Astrocyte of the hippocampus (primary cell): ENCODE measurements at regions not wholly inside any gene's neighbourhood (a gene's known extent, or its start where the extent isn't known, plus 50 kb on each side); places are given as distances from the start of the nearest gene placed in this dataset.

Source experiments
- DNase-seq: peaks from one replicate; pipeline ENCODE4 v3.0.0; 2011; ENCODE audit warnings: low read depth, low spot score

DNA sequence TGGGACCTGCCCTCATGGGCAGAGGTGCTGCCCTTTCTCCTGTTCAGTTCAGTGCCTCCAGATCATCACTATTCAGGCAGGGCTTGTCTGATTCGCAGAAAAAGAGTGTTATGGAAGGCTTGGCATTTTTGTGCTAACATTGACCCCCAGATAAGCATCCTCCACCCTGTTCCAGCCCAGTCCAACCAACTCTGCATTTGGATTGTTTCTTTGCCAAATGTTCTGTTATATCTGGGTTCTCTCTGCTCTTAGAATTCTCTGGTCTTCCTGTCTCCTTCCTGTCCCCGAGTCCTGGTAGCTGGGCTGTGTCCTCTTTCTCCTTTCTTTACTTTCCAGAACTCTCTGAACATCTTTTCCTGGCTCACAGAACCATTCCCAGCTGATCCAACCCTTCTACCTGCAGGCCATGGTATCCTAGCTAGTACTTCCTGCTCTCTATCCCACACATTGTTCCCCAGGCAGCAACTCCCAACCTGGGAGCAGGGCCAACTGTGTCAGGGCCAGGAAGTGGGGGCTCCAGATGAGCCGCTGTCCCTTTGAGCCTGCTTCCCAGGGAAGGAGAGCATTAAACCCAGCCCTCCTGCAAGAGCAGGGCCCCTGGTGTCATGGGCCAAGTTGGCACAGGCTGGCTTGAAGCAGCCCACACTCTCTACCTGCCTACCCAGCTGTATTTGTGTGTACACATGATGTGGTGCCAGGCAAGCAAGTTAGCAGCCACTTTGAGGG, 280.7 kb upstream of the CADM1 start:
- DNase-seq = peak; percentile 31

DNA sequence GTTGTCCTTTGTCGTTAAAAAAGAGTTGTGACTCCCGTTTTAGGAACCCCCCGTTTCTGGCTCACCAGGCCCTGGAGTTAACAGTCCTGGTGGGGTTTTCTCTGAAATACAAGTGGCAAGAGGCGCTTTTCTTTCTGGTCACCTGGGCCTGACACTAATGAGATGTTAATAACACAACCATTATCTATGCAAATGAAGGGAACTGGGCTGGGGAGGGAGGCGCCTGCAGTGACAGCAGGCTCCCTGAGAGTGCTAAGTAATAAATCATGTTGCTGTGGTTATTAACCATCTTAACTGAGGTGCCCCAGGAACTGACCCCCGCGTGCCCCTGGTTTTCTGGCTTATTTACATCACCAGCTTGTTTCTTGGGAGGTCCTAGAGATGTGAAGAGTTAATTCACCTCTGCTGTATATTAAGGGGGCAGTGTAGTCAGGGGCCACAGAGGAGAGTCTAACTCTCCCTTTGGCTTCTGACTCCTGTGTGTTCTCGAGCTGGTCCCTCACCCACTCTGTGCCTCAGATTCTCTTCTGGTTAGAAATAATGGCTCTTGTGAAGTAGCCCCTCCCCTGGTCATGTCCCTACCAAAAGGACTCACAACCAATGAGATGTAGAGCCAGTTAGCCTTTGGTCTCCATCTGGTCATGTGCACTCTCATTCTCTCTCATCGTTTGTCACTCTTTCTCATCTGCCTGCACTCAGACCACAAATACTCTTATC, 276.6 kb upstream of the CADM1 start:
- DNase-seq = no peak

DNA sequence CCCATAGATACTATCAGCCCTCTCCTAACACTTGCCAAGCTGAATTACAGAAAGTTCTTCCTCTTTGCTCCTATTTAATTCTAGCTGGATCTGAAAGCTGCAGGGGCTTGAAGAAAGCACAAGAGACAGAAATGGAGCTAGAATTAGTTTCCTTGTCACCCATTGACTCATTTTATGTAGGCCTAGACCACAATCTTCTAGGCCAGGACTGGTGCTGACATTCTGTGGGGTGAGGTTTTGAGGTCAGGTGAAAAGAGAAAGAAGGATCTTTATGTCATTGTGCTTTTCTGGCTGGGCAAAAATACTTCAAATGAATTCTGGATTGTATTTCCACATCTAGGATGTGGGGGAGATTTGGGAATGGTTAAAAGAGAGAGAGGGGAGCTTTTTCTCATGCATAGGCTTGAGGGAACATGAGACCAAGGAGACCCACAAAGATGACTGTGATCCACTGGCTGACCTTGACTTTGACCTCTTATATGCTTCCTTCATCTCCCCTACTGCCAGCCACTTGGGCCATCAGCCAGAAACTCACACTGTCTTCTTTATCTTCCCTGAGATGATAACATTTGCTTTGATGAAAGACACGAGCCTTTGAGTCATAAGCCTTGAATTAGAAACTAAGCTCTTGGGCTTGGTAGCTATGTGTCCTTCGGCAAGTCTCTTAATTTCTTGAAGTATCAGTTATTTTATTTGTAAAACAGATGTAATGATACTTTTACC, 274.9 kb upstream of the CADM1 start:
- peak; percentile 28 for DNase-seq

DNA sequence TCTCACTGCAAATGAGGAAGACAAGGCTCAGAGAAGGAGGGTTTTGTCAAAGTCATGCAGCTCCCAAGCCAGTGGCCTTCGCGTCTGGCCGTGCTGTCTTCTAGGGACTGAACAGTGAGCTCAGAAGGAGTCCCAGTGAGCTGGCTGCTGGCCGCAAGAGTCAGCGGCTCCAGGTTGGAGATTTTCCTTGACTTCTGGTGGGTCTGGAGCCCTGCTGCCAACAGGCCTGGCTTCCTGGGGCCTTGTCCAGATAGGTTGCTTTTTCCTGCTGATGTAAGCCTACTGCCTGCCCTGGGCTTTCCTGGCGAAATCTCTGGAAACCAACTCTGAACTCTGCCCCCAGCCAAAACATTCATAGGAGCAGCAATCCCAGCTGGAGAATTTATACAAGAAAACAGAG, 272.7 kb upstream of the CADM1 start:
- no peak for DNase-seq

DNA sequence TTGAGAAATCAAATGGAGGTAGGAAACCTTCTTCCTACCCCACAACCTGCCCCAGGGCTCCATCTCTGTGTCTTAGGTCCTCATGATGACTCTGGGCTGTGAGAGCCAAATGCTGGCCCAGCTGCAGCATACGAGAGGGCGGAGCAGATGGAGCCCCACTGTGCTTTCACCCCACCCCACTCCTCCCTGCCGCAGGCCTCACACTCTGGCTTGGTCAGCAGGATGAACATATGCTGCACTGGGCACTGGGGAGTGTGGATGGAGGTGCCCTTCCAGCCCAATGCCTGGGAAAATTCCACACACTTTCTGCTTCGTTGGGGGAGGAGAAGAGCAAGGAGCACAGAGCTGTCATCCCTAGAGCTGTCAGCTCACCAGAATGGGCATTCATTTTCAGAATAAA, 271.6 kb upstream of the CADM1 start:
- no peak for DNase-seq

DNA sequence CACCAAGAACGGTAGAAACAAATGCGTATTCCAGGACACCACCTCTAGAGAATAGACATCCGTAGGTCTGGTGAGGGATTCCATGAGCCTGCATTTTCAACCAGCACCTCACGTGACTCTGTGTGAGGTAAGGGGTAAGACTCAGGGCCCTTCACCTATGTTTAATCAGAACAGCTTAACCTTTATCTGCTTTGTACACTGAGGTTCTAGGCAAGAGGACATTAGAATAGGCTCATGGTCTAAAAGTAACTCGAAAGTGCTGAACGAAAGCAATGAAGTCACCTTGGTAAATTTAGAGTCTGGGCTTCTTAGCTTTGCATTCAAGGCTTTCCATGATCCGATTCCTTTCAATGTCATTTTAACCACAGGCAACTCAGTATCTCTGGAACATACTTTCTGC, 270.5 kb upstream of the CADM1 start:
- DNase-seq = no peak

DNA sequence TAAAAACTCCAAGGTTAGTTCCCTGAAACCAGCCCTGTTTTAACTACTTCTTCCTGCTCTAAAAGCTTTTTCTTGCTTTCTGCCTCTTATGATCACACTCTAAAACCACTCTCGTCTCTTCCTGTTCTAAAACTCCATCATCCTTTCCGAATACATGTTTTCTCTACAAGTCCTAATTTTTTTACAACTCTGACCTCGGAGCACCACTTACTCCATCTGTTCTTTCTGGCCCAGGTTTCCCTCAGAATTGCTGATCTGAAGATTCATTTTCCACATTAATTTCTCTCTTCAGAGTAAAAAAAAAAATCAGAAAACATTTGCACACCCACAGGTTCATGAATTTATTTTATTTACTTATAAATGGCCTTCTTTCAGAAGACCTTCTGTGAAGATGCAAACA, 265.7 kb upstream of the CADM1 start:
- DNase-seq = no peak

DNA sequence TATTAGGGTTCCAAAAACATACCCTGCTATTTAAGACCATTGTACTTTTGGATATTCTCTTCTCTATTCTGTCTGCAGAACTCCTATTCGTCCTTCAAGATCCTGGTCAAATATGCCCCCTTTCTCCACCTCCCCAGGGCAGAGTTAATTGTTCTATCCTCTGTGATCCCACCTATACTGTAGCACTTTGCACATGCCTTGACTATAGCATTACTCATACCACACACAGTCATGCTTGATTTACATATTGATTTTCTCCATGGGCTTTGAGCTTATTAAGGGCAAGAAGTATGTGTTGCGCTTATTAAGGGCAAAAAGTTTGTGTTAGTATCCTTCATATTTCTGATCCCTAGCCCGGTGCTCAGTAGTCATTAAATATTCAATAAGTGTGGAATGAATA, 263.7 kb upstream of the CADM1 start:
- DNase-seq = no peak

DNA sequence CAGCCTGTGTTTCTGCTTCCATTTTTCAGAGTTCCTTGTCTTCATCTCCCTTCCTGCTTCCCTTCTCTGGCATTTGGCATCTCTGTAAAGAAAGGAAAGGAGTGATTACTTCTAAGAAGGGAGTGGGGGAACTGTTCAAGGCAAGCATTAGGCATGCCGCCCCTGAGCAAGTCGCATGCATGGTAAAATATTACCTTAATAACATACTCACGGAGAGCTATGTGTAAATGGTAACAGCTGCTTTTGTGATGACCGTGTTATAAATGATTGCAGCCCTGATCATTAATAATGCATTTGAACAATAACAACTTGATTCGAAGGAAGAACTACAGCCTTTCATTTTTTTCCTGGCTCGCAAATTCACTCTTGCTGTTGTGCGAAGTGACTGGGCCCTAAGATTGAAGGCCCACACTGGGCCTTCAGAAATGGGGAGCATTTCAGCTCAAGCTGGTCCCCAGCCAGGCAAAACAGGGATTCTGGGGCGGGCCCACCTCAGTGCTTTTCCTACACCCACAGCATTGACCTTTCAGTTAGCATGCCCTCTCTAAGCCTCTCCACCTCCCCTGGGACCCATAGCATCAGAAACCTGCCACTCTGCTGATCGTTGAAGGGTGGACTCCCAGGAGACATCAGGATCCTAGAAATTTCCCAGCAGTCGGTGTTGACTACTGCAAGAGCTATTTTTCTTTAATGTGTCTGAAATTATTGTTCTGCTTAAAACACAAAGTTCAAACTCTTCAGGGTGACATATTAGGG, 263.0 kb upstream of the CADM1 start:
- no peak for DNase-seq

DNA sequence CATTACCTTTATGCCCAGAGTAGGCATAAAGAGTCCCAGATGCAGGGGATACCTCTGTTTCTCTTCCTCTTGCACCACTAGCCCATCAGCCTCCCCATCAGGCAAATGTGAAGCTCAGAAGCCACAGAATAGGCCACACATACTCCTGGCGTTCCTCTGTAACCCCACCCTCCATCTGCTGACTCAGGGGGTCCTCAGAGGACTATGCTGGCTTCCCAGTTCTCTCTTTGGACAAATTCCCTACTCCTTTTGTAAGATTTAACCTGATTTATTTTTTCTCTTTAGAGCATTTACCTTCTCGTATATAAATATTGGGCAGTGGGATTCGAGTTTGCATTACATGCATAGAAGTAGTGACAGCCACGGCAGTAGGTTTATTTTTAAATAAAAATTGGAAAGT, 262.3 kb upstream of the CADM1 start:
- no peak for DNase-seq

DNA sequence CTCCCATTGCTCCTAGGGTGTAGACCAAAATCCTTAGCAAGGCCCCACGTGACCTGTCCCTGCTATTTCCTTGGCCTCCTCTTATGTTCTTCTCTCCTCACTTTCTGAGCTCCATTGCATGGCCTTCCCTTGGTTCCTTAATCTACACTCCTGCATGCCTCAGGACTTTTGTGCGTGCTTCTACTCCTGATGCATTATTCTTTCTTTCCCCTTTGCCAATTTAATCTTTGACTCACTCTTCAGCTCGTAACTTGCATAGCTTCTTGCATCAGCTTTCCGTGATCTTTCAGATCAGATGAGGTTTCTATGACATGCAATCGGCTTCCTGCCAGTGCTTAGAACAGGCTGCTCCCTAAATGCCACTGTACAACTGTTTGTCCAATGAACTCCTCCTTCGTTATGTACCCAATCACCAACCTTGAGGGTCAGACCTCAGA, 261.6 kb upstream of the CADM1 start:
- DNase-seq = no peak

DNA sequence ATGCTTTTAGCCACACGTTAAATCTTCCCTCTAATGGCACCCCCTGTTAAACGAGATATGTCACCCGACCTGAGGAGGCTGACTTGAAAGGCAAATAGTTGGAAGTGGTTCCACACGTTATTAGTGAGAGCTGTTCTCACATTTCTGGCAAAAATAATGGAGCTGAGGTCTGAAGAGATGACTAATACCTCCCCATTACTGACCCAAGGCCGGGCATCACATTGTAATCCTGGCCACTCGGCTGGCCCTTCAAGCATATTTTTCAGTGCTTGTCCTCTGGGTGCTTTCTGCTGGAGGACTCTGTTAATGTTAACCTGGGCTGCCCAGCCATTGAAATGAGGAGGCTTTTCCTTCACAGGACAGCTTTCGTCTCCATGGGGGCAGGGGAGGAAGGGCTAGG, 260.0 kb upstream of the CADM1 start:
- DNase-seq = peak; percentile 80

DNA sequence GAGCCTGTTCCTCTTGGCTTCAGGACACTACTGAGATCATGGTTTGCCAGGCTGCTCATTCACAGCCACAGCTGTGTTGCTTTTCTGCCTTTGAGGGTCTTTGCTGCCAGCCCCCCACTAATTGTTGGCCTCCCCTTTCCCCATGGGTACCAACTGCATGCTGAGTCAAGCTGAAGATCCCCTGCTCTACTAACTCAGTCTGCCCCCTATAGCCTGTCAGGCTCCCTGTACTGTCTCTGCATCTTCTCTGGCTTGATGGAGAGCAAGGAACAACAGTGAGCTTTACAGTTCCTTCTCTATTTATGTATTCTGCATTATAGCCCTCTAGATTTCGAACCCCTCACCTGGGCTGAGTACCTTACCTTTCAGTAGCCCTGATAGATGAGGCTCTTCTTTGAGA, 257.6 kb upstream of the CADM1 start:
- DNase-seq = no peak

DNA sequence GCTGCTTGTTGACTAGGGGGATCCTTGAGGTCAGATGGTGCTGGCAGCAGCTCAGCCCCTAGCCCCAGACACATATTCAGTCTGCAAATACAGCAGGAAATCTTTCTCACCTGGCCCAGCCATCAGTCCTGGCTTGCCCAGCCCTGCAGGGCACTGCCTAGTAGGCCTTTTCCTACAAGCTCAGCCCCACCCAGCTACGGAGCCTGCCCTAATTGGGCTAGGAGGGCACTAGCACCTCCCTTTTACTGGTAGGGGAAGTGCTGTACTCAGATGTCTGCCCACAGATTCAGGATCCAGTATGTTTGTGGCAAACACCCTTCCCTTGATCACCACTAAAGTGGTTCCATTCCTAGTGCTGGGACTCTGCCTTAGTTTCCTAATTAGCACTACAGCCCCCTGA, 257.1 kb upstream of the CADM1 start:
- no peak for DNase-seq

DNA sequence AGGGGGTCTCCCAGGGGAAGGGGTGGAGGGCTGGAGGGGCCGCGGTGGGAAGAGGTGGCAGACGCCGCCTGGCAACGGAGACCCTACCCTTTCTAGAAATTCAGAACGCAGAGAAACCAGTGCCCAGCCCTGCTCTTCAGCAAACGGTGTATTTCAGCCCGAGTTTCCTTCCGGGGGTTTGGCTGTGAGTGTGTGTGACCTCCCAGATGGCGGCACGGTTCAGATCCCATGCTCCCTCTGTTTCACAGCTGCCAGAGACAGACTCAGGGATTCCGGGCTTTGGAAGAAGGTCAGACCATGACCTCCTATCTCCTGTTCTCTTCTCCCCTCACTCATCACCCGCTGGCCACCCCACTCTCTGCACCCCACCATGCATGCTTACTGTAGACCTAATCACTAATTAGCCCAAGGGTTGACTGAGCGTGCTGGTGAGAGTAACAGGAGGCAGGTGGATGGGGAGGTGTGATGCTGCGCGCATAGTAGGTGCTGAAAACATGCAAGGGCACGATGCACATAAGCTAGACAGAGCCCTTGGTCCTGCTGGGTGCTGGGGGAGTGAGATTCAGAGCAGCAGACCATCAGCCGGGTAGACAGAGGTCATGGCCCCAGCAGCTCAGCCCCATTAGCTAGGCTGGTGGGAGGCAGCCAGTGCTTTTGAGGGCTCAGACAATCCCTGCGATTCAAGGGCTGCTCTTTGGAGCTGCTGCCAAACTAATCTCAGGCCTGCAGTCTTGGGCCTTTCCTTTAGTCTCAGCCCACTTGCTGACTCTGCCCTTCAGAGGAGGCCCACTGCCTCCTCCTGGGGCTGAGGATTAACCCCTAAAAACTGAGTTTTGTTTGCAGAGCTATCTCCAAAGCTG, 256.5 kb upstream of the CADM1 start:
- DNase-seq = no peak

DNA sequence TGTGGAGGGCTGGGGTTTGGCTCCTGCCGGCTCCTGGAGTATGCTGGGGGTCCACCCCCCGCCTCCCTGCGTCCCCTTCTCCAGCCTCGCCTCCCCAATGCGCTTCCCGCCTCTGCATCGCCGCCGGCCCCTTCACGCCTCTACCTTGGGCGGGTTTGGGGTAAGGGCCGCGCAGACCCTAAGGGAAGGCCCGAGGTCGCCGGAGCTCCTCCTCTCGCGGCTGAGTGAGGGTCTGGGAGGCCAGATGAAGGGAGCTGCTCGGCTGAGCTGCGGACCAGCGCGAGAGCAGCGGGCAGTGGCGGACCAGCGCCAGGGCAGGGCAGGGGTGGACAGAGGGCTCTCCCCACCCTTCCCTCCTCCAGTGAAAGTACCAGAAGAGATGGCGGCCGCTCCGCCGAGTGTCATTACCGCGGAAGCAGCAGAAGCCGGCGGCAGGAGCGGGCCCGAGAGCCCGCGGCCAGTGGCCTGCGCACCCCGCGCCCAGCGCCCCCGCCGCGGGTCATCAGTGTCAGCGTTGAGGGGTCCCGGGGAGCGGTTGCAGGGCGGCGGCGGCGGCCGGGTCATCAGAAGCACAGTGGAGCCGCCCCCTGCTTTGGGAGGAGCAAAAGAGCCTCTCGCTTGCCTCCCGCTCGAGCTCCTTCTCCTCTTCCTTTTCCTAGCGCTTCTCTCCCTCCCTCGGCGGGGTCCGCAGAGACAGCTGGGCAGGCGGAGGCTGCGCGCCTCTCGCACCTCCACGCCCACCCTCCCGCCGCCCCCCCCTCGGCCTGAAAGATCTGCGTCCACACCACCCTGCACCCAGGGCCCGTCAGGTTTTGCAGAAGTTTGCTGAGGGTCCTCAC, 255.6 kb upstream of the CADM1 start:
- peak; percentile 66 for DNase-seq

DNA sequence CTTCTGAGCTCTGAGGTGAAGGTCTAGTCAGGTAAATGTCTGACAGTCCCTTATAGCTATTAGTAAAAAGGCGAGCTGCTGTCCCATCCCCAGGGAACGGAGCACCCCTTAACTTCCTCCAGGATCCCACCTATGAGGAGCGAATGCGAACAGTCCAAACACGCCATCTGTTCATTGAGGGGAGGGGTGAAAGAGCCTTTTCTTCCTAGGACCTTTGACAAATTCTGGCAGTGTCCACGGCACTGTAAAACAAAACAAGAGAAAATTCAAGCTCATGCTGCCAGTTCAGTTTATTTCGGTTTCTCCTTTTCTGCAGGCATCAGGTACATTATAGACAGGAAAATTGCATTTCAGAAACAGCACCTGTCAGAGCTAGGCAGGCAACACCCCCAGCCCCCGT, 253.8 kb upstream of the CADM1 start:
- DNase-seq = no peak

DNA sequence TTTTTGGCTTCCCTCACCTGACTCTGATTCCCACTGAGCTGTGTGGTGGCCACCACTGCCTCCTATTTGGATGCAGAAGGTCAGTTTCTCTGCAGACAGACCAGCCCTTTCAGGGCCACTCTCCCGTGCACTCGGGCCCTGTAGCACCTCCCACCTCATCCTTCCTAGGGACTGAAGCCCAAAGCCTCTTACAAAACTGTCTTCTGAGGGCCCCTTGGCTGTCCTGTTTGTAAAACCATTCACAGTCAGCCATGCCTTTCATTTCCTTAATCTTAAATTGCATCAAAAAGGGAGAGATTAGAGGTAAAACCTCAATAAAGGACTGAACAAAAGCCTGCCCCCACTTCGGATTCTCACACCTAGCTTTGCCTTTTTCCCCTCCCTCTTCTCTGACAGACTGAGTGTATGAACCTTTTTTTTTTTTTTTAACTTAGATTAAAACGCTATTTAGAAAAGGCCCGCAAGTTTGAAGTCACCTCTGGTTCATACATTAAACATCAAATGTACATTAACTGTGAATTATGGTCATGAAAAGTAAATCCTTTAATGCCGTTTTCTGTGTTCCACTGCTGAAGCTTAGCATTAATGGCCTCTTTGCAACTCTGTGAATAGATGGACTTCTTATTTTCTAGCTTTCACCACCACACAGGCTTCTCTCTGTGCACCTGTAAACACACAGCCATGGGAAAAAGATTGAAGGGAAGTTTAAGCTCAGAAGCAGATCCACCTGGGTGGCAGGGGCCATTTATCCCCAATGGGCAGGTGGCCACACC, 247.2 kb upstream of the CADM1 start:
- no peak for DNase-seq
